ENCODE measurements at regions not wholly inside any gene's neighbourhood (a gene's known extent, or its start where the extent isn't known, plus 50 kb on each side); places are given as distances from the start of the nearest gene placed in this dataset.

DNA sequence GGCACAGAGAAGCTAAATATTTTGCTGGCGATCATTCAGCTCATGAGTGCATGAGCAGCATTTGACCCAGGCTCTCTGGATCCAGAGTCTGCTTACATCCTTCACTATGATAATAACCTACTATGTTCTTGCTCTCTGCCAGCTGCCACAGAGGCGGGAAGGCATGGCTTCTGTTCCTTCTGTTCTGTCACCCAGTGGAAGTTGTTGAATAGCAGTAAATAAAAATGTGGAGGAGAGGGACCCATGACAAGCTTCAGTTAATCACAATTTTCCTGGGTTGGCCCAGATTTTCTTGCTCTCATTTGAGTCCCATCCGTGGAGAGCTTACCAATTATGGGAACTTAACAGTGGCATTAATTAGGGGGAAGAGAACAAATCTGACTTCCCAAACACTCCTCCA is 250.1 kb upstream of the NOCT start:
- H3K4me3 ChIP-seq (ENCODE audit: low read depth, low read length): no peak overlapping the region
- TF ChIP-seq, protein P1, sequence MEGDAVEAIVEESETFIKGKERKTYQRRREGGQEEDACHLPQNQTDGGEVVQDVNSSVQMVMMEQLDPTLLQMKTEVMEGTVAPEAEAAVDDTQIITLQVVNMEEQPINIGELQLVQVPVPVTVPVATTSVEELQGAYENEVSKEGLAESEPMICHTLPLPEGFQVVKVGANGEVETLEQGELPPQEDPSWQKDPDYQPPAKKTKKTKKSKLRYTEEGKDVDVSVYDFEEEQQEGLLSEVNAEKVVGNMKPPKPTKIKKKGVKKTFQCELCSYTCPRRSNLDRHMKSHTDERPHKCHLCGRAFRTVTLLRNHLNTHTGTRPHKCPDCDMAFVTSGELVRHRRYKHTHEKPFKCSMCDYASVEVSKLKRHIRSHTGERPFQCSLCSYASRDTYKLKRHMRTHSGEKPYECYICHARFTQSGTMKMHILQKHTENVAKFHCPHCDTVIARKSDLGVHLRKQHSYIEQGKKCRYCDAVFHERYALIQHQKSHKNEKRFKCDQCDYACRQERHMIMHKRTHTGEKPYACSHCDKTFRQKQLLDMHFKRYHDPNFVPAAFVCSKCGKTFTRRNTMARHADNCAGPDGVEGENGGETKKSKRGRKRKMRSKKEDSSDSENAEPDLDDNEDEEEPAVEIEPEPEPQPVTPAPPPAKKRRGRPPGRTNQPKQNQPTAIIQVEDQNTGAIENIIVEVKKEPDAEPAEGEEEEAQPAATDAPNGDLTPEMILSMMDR (IDR thresholded peaks at IDR 0.05; ENCODE audit: low read depth, low read length): no peak

DNA sequence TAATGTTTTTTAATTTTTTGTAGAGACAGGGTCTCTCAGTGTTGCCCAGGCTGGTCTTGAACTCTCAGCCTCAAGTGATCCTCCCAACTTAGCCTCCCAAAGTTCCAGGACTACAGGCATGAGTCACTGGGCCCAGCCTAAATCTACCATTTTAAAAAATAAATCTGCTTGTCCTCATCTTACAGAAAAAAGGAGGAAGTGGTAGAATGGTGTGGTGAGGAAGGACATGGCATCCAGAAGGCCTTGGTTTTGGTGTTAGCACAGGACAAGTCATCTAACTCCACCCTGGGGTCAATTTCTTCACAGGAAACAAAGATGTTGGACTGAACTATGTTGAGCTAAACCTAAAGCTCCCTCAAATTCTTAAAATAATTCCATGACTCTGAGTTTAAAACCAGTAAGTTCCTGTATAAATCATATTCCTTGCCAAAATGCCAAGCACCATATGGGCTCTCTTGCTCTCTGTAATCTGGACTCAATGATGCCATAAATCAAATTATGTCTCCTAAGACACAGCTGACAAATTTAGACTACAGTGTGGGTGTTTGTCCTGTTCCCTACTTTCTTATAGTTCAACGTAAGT is 253.9 kb upstream of the NOCT start:
- TF ChIP-seq, protein P1 (IDR thresholded peaks at IDR 0.05; ENCODE audit: low read depth, low read length): no peak

DNA sequence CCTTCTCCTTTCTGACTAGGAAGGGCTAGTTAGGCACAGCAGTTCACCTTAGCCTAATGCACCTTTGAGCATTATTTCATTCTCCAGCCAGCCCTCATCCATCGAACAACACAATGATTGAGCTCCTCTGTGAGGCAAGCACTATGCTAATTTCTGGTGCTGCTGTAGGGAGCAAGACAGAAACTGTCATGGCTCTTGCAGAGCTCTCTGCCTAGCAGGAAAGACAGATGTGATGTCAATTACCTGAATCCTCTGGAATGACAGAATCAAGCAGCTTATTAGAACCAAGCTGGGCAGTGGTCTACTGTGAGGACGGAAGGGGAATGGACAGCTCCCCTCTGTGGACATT is 256.1 kb upstream of the NOCT start:
- no peak overlapping the region for H3K4me3 ChIP-seq (ENCODE audit: low read depth, low read length)
- TF ChIP-seq, protein P1 (IDR thresholded peaks at IDR 0.05; ENCODE audit: low read depth, low read length): no peak

More for the DNA sequence above, 253.9 kb upstream of the NOCT start:
- no peak overlapping the region for H3K4me3 ChIP-seq (ENCODE audit: low read depth, low read length)

DNA sequence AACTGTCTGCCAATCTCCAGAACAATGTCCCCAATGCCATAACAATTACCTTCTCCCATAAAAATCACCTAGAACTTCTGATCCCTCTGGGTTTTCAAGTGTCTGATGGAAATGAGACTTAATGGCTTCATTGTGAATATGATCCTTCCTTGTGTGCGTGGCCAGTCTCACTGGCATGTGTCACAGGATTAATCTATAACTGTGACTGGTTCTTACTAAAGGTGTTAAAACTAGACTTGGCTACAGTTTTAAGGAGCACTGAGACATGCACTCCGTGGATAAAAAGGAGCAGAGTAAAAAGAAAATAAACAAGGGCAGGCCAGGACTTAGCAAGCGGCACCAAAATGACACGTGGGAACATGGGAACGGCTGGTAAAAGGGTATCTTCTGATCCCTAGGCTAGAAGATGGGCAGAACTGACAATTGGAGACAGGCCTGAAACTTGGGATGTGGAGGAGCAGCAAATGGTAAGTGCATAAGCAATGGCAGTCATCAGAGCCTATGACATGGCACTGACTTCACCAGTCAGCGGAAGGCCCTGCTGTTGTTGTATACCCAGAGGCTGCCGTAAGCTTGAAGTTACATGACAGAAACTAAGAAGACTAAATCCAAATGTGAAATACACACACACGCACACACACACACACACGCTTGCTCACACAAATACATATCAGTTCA is 256.6 kb upstream of the NOCT start:
- H3K4me3 ChIP-seq (ENCODE audit: low read depth, low read length): no peak overlapping the region
- TF ChIP-seq, protein P1 (IDR thresholded peaks at IDR 0.05; ENCODE audit: low read depth, low read length): no peak

DNA sequence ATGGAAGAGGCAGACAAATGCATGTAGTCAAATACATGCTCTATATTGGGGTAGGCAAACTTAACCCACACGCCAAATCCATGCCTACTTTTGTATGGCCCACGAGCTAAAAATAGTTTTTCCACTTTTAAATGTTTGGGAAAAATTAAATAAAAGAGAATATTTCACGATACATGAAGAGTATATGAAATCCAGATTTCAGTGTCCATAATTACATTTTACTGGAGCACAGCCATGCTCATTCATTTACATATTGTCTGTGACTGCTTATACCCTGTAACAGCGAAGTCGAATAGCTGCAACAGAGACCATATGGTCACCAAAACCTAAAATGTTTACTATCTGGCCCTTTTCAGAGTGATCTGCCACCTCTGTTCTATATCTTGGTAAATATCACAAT is 257.4 kb upstream of the NOCT start:
- H3K4me3 ChIP-seq (ENCODE audit: low read depth, low read length): no peak overlapping the region
- TF ChIP-seq, protein P1 (IDR thresholded peaks at IDR 0.05; ENCODE audit: low read depth, low read length): no peak

DNA sequence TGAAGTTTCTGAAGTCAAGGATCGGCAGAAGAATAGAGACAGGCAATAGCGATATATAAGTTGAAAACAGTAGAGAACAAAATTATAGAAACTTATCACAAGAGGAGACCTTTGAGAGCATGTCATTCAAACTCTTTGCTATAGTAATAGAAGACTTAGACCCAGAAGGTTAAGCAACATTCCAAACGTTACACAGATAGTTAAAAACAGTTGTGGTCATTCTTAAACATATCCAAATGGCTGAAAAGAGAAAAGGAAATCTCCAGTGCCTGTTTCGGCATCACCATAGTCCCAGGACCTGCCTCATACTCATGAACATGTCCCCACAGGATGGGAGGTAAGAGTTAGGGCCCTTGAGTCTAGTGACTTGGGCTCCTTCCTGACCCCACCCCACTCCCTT is 258.1 kb upstream of the NOCT start:
- TF ChIP-seq, protein P1 (IDR thresholded peaks at IDR 0.05; ENCODE audit: low read depth, low read length): no peak
- no peak overlapping the region for H3K4me3 ChIP-seq (ENCODE audit: low read depth, low read length)

DNA sequence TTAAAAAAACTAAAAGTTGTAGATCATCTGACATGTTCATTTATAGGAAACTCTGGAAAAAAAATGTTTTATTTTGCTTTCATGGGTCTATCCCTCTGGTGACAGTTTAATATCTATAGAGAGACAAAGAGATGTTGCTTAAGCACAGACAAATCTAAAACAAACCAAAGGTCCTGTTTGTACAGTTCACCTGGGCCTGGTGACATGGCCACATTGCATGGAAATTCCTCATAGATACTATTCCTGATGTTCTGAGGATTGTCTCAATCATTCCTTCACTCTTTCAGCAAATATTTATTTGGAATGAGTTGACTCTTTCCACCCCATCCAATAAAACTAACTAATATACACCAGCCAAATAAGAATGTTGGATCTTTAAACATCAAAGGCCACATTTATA is 259.1 kb upstream of the NOCT start:
- H3K4me3 ChIP-seq (ENCODE audit: low read depth, low read length): no peak overlapping the region
- TF ChIP-seq, protein P1 (IDR thresholded peaks at IDR 0.05; ENCODE audit: low read depth, low read length): no peak
